OCI-LY3 (cell line): ENCODE measurements at regions not wholly inside any gene's neighbourhood (a gene's known extent, or its start where the extent isn't known, plus 50 kb on each side); places are given as distances from the start of the nearest gene placed in this dataset.

Experiments used
- CTCF ChIP-seq: fragments of 200-600, 300-600 bp; sonication (generic); IDR thresholded peaks from 2 replicates; pipeline ENCODE4 v1.5.1; 2014; ENCODE audit warnings: antibody characterized with exemption, low read length, low read depth
- EZH2phosphoT487 ChIP-seq: fragments of 200-600 bp; shearing (Covaris generic); IDR thresholded peaks from 2 replicates; pipeline ENCODE4 v1.6.1; 2018; ENCODE audit warnings: antibody characterized with exemption, mixed run types, low read depth

DNA sequence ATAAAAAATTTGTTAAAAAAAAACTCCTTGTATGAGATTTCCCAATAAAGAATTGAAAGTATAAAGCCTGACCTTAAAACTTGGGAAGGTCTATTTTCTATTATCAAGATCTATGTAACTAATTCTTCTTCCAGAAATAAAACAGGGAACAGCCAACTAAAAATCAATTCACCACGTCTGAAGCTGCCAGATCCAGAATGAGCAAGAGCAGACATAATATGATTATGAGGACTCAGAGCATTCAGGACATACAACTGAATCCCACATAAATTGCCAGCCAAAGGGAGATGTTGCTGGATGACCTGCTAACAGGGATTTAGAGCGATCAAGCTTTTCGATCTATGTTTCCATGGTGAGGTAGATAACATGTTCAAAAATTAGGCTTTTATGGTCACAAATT, 1151.3 kb upstream of the CADM2 start:
- TF ChIP-seq CTCF, result no peak
- no peak for TF ChIP-seq EZH2phosphoT487
